NCI-H69 (cell line): ENCODE measurements at regions not wholly inside any gene's neighbourhood (a gene's known extent, or its start where the extent isn't known, plus 50 kb on each side); places are given as distances from the start of the nearest gene placed in this dataset.

Experiments
- DNase-seq: peaks from one replicate; lab custom pipeline; 2025; lab: John Stamatoyannopoulos, UW

GRCh38 chr3:152516216-152516615 is 247.5 kb downstream of the MBNL1 start:
- no peak for DNase-seq

- DNase-seq = no peak
Measured at GRCh38 chr3:152517502-152517901, 248.8 kb downstream of the MBNL1 start.

DNA sequence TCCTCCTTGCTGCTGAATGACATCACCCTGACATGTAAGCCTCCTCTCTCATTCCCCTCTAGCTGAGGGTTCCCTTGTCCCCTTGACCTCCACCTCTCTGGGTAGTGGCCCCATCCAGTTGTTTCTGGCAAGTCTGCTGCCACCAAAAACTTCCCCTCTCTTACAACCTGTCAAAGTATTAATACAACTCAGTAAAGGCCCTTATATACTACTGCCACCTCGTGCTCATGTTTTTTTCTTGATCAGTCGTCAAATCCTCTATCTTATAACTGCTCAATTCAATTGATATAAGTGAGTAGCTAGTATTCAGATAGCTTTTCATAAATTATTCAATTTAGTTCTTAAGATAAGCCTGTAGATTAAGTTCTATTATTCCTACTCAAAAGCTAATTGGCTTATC is 249.6 kb downstream of the MBNL1 start:
- no peak for DNase-seq

DNA sequence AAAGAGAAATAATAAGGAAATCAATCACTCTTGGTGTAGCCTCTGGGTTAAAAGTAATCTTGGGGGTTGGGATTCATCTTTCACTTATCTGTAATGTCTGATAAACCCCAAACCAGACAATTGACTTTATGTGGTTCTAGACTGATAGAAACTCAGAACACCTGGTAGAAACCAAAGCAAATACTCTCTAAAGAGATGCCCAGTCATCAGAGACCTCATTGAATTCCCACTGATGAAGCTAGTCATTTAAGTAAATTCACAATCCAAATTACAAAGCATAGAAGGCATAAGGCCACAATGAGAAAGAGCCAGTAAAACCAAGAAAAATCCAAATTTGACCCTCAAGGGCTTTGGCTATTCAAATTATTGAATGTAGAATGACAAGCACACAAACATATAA is 250.6 kb downstream of the MBNL1 start:
- DNase-seq = no peak

GRCh38 chr3:152522036-152522435 is 253.3 kb downstream of the MBNL1 start:
- no peak for DNase-seq

DNA sequence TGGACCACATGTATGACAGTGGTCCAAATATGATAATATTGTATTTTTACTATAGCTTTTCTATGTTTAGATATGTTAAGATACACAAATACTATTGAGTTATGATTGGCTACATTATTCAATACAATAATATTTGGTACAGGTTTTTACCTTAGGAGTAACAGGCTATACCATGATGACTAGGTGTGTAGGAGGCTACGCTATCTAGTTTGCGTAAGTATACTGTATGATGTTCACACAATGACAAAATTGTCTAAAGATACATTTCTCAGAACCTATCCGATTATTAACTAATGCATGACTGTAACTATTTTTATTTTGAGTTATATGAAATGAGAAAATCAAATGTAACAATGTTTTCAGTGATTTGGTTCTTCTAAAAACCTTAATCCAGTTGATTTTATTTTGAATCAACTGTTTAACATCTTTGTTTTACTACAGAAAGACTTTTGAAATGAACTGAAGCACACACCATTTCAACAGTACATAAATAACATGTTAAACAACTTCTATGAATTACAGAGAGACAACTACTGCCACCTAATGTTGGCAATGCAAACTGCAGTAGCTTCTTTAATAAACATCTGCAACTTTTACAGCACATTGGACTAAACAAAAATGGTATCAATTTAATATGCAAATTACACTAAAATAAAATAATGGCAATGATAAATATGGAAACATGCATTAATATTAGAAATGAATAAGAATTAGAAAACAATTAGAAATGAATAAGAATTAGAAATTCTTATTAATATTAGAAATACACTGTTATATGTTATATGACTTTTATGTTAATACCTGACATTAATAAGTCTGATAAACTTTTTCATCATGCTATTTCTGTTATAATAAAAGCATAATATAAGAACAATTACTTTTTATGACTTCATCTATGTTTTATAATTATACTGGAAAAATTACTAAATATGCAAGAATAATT is 255.7 kb downstream of the MBNL1 start:
- peak; percentile 33 for DNase-seq

- DNase-seq = no peak
Measured at GRCh38 chr3:152531717-152532116, 263.0 kb downstream of the MBNL1 start.

DNA sequence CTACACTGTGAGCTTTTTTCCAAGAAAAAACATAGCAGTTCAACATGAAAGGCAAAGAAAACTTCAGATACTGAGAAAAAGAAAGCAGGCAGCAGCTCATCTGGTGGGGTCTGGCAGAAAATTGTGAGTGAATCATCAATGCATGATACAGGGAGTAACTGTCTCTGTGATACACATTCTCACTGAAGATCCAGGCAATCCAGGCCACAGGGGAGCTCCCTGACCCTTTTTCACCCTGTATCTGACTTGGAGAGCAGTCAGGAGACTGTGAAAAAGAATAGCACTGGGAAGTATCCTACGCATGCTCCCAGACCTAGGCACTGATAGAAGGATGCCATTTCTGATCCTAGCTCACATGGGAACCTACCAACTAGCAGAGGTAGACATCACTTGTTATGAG is 269.8 kb downstream of the MBNL1 start:
- DNase-seq = no peak

DNA sequence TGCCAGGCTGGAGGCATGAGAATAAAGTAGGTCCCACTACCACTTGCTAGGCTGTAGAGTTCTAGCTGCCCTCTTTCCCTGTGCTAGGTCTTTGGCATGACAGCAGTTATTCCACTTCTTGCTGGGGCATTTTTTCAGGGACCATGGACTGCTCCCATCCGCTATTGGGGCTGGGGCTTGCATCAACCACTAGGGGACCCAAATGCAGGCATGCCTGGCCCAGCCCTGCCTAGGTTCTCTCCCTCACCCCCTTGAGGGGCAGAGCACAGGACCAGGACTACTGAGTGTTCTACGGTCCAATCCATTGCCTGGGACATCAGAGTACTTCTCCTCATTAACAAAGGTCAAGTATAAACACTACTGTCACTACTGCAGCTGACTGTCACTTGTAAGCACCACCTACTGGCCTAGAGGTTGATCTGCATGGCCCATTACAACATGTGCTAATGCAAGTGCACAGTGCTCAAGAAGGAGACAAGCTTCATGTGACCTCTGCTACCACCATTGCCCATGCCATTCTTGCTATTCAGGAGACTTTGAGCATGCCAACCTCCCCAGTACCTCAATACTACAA is 270.5 kb downstream of the MBNL1 start:
- DNase-seq = no peak

DNA sequence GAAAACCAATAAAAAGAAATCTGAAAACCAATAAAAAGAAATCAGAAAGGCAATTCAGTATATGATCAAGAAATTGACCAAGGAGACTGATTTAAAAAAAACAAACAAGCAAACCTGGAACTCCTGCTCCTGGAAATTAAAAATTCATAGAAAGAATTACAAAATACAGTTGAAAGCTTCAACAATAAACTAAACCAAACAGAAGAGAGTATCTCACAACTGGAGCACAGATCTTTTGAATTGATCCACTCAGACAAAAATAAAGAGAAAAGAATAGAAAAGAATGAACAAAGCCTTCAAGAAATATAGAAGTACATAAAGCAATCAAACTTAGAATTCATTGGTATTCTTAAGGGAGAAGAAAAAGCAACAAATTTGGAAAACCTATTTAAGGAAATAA is 271.4 kb downstream of the MBNL1 start:
- DNase-seq = no peak

- DNase-seq = no peak
Measured at GRCh38 chr3:152547153-152547552, 278.4 kb downstream of the MBNL1 start.

DNA sequence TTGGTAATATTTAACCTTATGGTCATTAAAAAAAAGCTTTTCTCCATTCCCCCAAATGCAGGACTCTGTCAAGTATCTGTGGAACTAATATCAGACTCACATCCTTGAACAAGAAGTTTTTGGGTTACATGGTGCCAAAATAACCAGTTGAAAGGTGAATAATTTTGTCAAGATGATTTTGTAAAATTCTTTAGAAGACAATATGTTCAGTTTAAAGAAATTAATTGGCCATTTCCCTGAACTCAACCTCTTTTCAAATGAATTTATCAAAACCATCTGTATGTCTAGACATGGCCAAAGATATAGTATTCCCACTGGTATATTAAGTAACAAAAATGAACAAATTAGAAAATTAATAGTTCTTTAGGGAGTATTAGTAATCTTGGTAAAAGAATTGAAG is 280.5 kb downstream of the MBNL1 start:
- no peak for DNase-seq

- no peak for DNase-seq
Measured at GRCh38 chr3:152550284-152550683, 281.6 kb downstream of the MBNL1 start.

- no peak for DNase-seq
Measured at GRCh38 chr3:152554980-152555379, 280.0 kb upstream of the P2RY1 start.

DNA sequence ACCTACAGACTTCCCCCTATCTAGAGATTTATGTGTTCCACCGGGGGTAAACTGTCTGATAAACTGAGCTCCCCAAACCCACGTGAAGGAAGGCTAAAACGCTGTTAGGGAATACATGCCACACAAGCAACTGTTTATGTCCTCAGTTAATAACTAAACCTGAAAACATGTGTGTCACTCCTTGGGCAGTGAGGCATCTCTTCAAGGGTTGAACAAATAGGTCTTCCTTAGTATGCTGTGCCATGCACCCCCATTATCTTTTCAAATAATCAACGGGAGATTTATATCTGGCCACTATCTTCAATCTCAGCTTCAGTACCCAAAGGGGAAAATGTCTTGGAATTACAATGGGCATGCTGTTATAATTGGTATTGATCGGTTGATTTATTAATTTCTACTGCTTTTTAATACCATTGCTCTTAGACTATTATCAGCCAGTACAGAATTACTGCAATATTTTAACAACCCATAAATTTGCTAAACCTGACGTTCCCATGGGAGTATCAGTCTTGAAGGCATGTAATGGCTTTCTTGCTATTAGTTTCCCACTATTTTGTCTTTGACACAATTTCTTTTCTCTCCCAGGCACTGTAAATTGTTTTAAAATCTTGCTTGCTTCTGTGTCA is 279.2 kb upstream of the P2RY1 start:
- no peak for DNase-seq

DNA sequence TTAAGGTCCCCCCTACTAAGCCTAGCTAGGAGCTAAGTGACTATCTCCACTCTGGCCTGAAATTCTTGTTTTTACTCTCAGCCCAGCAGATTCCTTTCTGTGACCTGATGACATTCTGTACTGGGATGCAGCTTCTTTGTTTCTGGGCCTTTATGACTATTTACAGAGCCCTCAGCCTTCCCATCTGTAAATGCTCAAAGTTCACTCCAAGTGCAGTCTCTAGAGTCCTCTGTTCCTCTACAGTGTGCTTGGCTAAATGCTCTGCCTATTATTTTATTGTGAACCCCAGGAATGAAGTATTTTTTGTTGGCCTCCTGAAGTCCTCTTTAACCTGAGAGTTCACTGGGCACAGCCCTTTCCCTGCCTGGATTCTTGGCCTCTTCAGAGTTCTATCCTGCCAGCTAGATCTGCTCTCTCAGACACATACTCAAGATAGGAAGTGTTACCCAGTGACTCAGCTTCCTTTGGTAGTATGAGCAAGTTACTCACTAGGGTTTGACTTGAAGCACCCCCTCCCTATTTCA is 278.1 kb upstream of the P2RY1 start:
- no peak for DNase-seq

DNA sequence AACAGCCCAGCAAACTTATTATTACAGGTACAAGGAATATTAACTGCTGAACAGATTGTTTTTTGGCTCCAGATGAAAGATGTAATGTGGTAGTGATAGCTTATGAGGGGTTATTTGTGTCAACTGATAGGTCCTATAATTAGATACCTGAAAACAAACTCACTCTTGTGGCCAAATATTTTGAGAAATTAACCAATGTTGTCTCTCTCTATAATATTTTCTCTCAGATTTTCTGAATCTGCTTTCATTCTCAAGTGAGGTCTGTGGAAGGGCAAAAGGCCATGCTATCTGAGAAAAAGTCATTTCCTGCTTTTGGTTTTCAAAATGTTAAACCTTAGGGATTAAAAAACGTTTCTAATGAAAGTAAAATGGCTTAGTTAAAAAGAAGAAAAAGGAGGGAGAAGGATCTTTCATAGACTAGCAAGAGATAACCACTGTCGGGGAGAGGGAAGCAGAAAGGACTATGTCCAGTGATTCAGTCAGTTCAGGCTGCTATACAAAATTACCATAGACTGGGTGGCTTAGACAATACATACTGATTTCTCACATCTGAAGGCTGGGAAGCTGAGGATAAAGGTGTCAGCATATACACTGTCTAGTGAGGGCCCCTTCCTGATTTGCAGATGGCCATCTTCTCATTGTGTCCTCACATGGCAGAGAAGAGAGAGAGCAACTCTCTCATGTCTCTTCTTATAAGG is 277.5 kb upstream of the P2RY1 start:
- no peak for DNase-seq

- DNase-seq = no peak
Measured at GRCh38 chr3:152558386-152558785, 276.5 kb upstream of the P2RY1 start.

DNA sequence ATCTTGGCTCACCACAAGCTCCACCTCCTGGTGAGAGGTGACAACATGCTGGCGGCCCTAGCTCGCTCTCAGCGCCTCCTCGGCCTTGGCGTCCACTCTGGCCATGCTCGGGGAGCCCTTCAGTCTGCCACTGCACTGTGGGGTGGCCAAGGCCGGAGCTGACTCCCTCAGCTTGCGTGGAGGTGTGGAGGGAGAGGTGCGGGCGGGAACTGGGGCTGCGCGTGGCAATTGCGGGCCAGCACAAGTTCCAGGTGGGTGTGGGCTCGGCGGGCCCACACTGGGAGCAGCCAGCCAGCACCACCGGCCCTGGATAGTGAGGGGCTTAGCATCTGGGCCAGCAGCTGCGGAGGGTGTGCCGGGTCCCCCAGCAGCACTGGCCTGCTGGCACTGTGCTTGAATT is 275.7 kb upstream of the P2RY1 start:
- DNase-seq = no peak

- DNase-seq = no peak
Measured at GRCh38 chr3:152564459-152564858, 270.5 kb upstream of the P2RY1 start.

- DNase-seq = peak; percentile 36
Measured at GRCh38 chr3:152574461-152575079, 260.4 kb upstream of the P2RY1 start.

- no peak for DNase-seq
Measured at GRCh38 chr3:152578769-152579168, 256.2 kb upstream of the P2RY1 start.
